ENCODE measurements at regions not wholly inside any gene's neighbourhood (a gene's known extent, or its start where the extent isn't known, plus 50 kb on each side); places are given as distances from the start of the nearest gene placed in this dataset.

- TF ChIP-seq, protein P1, sequence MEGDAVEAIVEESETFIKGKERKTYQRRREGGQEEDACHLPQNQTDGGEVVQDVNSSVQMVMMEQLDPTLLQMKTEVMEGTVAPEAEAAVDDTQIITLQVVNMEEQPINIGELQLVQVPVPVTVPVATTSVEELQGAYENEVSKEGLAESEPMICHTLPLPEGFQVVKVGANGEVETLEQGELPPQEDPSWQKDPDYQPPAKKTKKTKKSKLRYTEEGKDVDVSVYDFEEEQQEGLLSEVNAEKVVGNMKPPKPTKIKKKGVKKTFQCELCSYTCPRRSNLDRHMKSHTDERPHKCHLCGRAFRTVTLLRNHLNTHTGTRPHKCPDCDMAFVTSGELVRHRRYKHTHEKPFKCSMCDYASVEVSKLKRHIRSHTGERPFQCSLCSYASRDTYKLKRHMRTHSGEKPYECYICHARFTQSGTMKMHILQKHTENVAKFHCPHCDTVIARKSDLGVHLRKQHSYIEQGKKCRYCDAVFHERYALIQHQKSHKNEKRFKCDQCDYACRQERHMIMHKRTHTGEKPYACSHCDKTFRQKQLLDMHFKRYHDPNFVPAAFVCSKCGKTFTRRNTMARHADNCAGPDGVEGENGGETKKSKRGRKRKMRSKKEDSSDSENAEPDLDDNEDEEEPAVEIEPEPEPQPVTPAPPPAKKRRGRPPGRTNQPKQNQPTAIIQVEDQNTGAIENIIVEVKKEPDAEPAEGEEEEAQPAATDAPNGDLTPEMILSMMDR (conservative IDR thresholded peaks at IDR 0.05; ENCODE audit: low read length) = no peak
- no peak for DNase-seq (ENCODE audit: low read depth)
- no peak overlapping the region for H3K4me3 ChIP-seq (ENCODE audit: low read length)
Observed at GRCh38 chr20:60650087-60650486, 602.0 kb upstream of the CDH4 start.

DNA sequence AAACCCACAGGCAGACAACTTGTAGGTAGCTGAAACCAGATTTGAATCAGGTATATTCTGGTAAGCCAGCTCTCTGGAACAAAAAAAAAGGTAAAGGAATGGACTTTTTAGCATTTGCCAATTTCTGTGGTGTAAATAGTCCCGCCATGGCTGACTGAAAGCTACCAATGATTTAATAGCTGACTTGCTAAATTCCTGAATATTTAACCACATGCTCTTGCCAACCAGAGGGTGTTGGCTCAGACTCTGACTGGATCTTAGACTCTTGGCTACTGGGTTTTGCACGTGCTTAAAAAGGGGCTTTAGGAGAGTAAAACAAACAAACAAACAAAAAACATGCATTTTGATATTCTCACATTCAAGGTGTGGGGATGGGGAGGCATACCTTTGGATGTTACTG lies 600.0 kb upstream of the CDH4 start:
- TF ChIP-seq, protein P1 (conservative IDR thresholded peaks at IDR 0.05; ENCODE audit: low read length) = no peak
- no peak for DNase-seq (ENCODE audit: low read depth)

GRCh38 chr20:60652615-60653014 lies 599.4 kb upstream of the CDH4 start:
- TF ChIP-seq, protein P1 (conservative IDR thresholded peaks at IDR 0.05; ENCODE audit: low read length) = no peak
- no peak for DNase-seq (ENCODE audit: low read depth)
- H3K4me3 ChIP-seq (ENCODE audit: low read length) = no peak overlapping the region

More for the DNA sequence above, 600.0 kb upstream of the CDH4 start:
- H3K4me3 ChIP-seq (ENCODE audit: low read length) = no peak overlapping the region

DNA sequence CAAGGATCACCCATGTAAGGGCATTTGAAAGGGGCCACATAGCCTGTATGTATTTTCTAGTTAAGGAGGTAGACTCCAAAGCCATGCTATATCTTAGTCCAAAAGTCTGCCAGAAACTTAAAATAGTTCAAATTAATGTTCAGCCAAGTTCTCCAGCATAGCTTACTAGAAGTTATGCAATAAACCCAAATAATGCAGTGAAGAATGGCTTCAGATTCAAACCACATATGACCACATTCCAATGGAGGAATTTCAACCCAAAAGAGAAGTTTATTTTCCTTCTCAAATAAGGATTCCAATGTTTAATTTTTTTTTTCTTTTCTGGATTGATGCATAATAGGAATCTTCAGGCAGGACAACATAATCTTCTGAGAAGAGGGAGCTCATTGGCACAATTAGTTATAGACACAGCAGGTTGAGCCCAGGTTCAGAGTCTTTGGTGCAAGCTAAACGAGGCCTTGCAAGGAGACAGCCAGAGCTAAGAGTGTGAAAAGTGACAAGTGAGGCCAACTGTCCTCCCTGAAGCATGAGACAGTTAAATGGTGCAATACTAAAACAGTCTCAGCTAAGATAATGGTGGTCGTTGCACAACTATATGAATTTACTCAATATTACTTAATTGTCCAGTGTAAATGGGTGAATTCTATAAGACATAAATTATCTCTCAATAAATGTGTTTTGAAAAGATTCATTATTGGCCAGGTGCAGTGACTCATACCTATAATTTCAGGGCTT lies 598.8 kb upstream of the CDH4 start:
- no peak overlapping the region for H3K4me3 ChIP-seq (ENCODE audit: low read length)
- TF ChIP-seq, protein P1 (conservative IDR thresholded peaks at IDR 0.05; ENCODE audit: low read length) = no peak
- DNase-seq (ENCODE audit: low read depth) = peak; percentile 64

DNA sequence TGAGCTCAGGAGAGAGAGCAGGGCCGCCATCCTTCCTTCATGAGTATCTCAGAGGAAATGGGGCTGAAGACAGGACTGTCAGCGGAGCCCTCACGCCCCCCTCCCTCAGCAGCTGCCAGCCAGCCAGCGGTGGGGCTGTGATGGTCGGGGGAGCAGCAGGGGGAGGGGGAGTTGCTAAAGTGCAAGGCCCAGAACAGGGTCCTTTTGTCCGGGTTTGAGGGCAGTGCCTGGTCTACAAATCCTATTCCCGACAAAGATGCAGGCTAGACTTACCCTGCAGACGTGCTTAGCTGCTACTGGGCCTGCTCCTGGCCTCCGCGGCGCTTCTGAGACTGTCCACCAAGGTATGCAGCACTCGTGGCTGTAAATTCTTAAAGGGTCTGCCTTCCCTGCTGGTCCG lies 593.4 kb upstream of the CDH4 start:
- DNase-seq (ENCODE audit: low read depth) = no peak
- TF ChIP-seq, protein P1 (conservative IDR thresholded peaks at IDR 0.05; ENCODE audit: low read length) = no peak
- H3K4me3 ChIP-seq (ENCODE audit: low read length) = no peak overlapping the region

DNA sequence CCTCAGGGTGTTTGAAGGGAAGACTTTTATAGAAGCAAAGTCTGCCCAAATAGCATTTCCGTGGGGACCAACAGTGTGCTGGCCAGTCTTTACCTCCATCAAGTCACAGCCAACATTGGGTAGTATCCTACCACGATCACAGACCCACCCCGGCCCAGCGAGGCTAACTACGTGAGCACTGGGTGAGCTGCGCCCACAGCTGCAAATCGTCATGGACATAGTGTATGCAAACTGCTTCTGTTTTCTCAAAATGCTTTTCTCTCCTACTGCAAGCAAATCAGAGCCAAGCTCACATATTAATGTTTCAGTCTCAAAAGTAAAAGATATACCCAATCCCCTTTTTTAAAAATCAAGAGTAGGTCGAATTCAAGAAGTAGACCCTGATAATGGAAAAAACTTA lies 592.8 kb upstream of the CDH4 start:
- no peak for DNase-seq (ENCODE audit: low read depth)
- TF ChIP-seq, protein P1 (conservative IDR thresholded peaks at IDR 0.05; ENCODE audit: low read length) = no peak
- H3K4me3 ChIP-seq (ENCODE audit: low read length) = no peak overlapping the region

- H3K4me3 ChIP-seq (ENCODE audit: low read length) = no peak overlapping the region
- DNase-seq (ENCODE audit: low read depth) = no peak
- TF ChIP-seq, protein P1 (conservative IDR thresholded peaks at IDR 0.05; ENCODE audit: low read length) = no peak
Observed at GRCh38 chr20:60662307-60662706, 589.8 kb upstream of the CDH4 start.

Measured in AG10803 (cell line).